MM.1S (cell line): ENCODE measurements at regions not wholly inside any gene's neighbourhood (a gene's known extent, or its start where the extent isn't known, plus 50 kb on each side); places are given as distances from the start of the nearest gene placed in this dataset.

Experiments
- DNase-seq: peaks from one replicate; pipeline ENCODE4 v3.0.0-alpha.2; 2015
- H2AFZ ChIP-seq: fragments of 300-600 bp; sonication (generic); 2 replicates; pipeline ENCODE4 v1.6.0; 2016; ENCODE audit warnings: antibody characterized with exemption, low read length
- H3F3A ChIP-seq: fragments of 300-600 bp; sonication (generic); 2 replicates; pipeline ENCODE4 v1.6.1; 2016; ENCODE audit warnings: mild to moderate bottlenecking, antibody characterized with exemption, low read length, moderate library complexity, mixed read lengths; ENCODE audit not compliant: insufficient read depth
- H3K27ac ChIP-seq: fragments of 300-600 bp; sonication (generic); 2 replicates; pipeline ENCODE4 v1.5.1; 2016; ENCODE audit warnings: mild to moderate bottlenecking, low read length
- H3K27me3 ChIP-seq: fragments of 300-600 bp; sonication (generic); replicated peaks from 2 replicates; pipeline ENCODE4 v1.6.0; 2016; ENCODE audit warnings: low read length; ENCODE audit not compliant: insufficient read depth
- H3K36me3 ChIP-seq: fragments of 300-600 bp; sonication (generic); replicated peaks from 2 replicates; pipeline ENCODE4 v1.6.1; 2016; ENCODE audit warnings: mild to moderate bottlenecking, low read length, mixed read lengths; ENCODE audit not compliant: insufficient read depth
- H3K4me1 ChIP-seq: fragments of 300-600 bp; sonication (generic); 2 replicates; pipeline ENCODE4 v1.6.1; 2016; ENCODE audit warnings: low read length, mixed read lengths
- H3K4me2 ChIP-seq: fragments of 300-600 bp; sonication (generic); 2 replicates; pipeline ENCODE4 v1.6.0; 2016; ENCODE audit warnings: low read depth, low read length
- H3K4me3 ChIP-seq: fragments of 300-600 bp; sonication (generic); 2 replicates; pipeline ENCODE4 v1.5.1; 2016; ENCODE audit warnings: low read length, mixed read lengths
- H3K79me2 ChIP-seq: fragments of 300-600 bp; sonication (generic); 2 replicates; pipeline ENCODE4 v1.6.1; 2016; ENCODE audit warnings: mixed run types, low read length, mixed read lengths
- H3K9ac ChIP-seq: fragments of 300-600 bp; sonication (generic); 2 replicates; pipeline ENCODE4 v1.6.1; 2016; ENCODE audit warnings: low read length, mixed read lengths
- H3K9me2 ChIP-seq: fragments of 300-600 bp; sonication (generic); replicated peaks from 2 replicates; pipeline ENCODE4 v1.6.1; 2016; ENCODE audit warnings: mild to moderate bottlenecking, low read length, mixed read lengths; ENCODE audit not compliant: insufficient read depth
- H3K9me3 ChIP-seq: fragments of 300-600 bp; sonication (generic); replicated peaks from 2 replicates; pipeline ENCODE4 v1.6.1; 2016; ENCODE audit warnings: mild to moderate bottlenecking, low read length, mixed read lengths; ENCODE audit not compliant: insufficient read depth
- H4K20me1 ChIP-seq: fragments of 300-600 bp; sonication (generic); 2 replicates; pipeline ENCODE4 v1.6.1; 2016; ENCODE audit warnings: mild to moderate bottlenecking, low read length, moderate library complexity, mixed read lengths; ENCODE audit not compliant: insufficient read depth
- EZH2 ChIP-seq: fragments of 300-600 bp; sonication (generic); optimal IDR thresholded peaks from 2 replicates; pipeline ENCODE3; 2017; ENCODE audit warnings: low read depth, mild to moderate bottlenecking, antibody characterized with exemption, low read length, mixed read lengths
- EZH2phosphoT487 ChIP-seq: fragments of 300-600 bp; sonication (generic); IDR thresholded peaks from 2 replicates; pipeline ENCODE4 v1.6.1; 2018; ENCODE audit warnings: antibody characterized with exemption, low read length
- TF ChIP-seq, protein P1 (sequence below): fragments of 300-600 bp; sonication (generic); IDR thresholded peaks from 2 replicates; pipeline ENCODE4 v1.5.1; 2016; ENCODE audit warnings: antibody characterized with exemption, low read length, mixed read lengths

DNA sequence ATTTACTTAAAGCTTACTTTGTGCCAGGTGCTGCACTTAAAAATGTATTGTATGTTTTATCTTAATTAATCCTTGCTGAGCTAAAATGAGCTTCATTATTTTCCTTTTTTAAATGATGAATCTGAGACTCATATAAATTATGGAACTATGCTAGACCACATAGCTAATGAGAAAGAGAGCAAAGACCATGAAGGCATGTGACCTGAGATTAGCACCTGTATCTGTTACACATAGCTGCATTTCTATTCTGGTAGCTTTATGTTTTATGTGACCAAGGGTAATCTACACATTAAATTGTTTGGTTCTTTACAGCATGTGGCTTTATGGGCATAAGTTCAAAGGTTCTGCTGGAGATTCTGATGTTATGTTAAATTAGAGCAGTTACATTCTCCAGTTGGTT lies 839.1 kb upstream of the SORCS1 start:
- H3F3A ChIP-seq: no peaks in the 10 kb centered on the region; the same call in 1 of the 2 replicates
- H3K4me2 ChIP-seq: no peak overlapping the region
- TF ChIP-seq EZH2 (no peak), EZH2phosphoT487 (no peak)
- TF ChIP-seq, protein P1, sequence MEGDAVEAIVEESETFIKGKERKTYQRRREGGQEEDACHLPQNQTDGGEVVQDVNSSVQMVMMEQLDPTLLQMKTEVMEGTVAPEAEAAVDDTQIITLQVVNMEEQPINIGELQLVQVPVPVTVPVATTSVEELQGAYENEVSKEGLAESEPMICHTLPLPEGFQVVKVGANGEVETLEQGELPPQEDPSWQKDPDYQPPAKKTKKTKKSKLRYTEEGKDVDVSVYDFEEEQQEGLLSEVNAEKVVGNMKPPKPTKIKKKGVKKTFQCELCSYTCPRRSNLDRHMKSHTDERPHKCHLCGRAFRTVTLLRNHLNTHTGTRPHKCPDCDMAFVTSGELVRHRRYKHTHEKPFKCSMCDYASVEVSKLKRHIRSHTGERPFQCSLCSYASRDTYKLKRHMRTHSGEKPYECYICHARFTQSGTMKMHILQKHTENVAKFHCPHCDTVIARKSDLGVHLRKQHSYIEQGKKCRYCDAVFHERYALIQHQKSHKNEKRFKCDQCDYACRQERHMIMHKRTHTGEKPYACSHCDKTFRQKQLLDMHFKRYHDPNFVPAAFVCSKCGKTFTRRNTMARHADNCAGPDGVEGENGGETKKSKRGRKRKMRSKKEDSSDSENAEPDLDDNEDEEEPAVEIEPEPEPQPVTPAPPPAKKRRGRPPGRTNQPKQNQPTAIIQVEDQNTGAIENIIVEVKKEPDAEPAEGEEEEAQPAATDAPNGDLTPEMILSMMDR: no peak
- H3K27ac ChIP-seq: no peak overlapping the region
- H3K9me2 ChIP-seq: no peaks in the 10 kb centered on the region
- H3K9ac ChIP-seq: no peak overlapping the region
- H3K27me3 ChIP-seq: no peaks in the 10 kb centered on the region
- no peaks in the 10 kb centered on the region for H3K9me3 ChIP-seq
- no peak overlapping the region for H3K4me3 ChIP-seq
- H2AFZ ChIP-seq: no peak overlapping the region
- no peak for DNase-seq
- H3K79me2 ChIP-seq: no peaks in the 10 kb centered on the region
- no peaks in the 10 kb centered on the region for H3K4me1 ChIP-seq
- no peaks in the 10 kb centered on the region for H4K20me1 ChIP-seq
- H3K36me3 ChIP-seq: no peaks in the 10 kb centered on the region

DNA sequence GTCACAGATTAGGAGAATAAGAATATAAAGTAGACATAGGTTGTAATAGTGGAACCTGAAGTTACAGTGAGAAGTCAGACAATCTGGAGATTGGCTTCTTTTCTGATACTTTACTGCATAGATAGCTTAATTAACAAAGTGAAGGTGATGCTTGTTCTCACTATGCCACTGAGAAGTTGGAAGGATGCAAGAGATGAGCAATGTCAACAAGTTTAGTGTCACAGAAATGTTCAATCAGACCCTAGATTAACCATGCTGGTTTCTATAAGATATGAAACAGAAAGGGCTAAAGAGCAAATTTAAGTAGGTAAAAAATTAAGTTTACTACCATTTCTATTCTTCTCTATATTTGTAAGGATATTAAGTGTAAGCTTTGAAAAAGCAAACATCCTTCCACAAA lies 838.6 kb upstream of the SORCS1 start:
- no peaks in the 10 kb centered on the region for H3K79me2 ChIP-seq
- H3K27me3 ChIP-seq: no peaks in the 10 kb centered on the region
- no peaks in the 10 kb centered on the region for H3K4me1 ChIP-seq
- no peaks in the 10 kb centered on the region for H3K9me2 ChIP-seq
- H3K9ac ChIP-seq: no peak overlapping the region
- H2AFZ ChIP-seq: no peak overlapping the region
- no peak overlapping the region for H3K4me2 ChIP-seq
- H3F3A ChIP-seq: no peaks in the 10 kb centered on the region; the same call in 1 of the 2 replicates
- no peak overlapping the region for H3K27ac ChIP-seq
- no peaks in the 10 kb centered on the region for H3K9me3 ChIP-seq
- TF ChIP-seq, protein P1: no peak
- H3K36me3 ChIP-seq: no peaks in the 10 kb centered on the region
- peak; percentile 12 for DNase-seq
- no peak overlapping the region for H3K4me3 ChIP-seq
- H4K20me1 ChIP-seq: no peaks in the 10 kb centered on the region

DNA sequence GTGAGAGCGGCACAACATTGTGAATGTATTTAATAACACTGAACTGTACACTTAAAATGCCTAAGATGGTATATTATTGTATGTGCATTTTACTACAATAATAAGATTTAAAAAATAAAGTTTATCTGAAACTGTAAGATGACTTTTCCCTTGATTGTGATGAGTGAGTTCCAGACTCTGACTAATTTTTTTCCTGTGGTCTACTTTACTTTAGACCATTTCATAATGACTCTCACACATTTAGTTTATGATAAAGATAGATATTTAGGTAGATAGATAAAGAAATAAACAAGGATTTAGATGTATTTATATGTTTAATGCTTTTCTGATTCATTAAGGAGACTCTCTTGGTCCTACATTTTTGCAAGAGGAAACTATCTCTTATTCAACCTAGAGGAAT lies 835.9 kb upstream of the SORCS1 start:
- Histone ChIP-seq H3K9ac (no peak overlapping the region), H3K4me1 (no peaks in the 10 kb centered on the region), H3K4me3 (no peak overlapping the region), H3K4me2 (no peak overlapping the region), H3K36me3 (no peaks in the 10 kb centered on the region), H3F3A (no peaks in the 10 kb centered on the region), H3K79me2 (no peaks in the 10 kb centered on the region), H3K27me3 (no peaks in the 10 kb centered on the region), H3K9me2 (no peaks in the 10 kb centered on the region), H3K9me3 (no peaks in the 10 kb centered on the region), H2AFZ (no peak overlapping the region), H4K20me1 (no peaks in the 10 kb centered on the region), H3K27ac (no peak overlapping the region)
- DNase-seq: no peak
- TF ChIP-seq EZH2 (no peak), EZH2phosphoT487 (no peak)
- TF ChIP-seq, protein P1: no peak
